Activated CD8-positive, alpha-beta memory T cell treated with anti-CD3 and anti-CD28 coated beads for 1 hour (primary cell): ENCODE measurements at regions not wholly inside any gene's neighbourhood (a gene's known extent, or its start where the extent isn't known, plus 50 kb on each side); places are given as distances from the start of the nearest gene placed in this dataset.
"Not testable (repeated sequence)": the region's sequence is repeated elsewhere in the genome, so short reads cannot be mapped to it uniquely, and the experiment has no call there.

ENCODE experiments used
- DNase-seq, 2 donors: peaks; one replicate each; pipeline ENCODE4 v3.0.0-alpha.2; 2020; ENCODE audit warnings: low read depth in 1 of 2; ENCODE audit errors: extremely low read depth in 1 of 2

DNA sequence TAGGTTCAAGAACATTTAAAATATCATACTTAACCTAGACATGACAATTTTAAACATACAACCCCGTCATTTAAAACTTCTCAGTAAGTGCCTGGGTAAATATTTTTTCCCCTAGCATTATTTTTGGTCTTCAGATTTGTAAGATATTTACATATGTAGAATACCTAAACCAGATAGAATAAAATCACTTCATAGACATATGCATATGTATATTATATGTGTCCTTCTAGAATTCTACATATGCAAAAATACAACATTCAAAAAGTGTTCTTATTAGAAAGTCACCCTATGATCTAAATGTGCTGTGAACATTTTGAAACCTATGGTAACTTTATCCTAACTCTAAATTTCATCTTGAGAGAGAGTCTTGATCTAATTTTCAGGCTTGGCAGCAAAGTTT lies 1467.0 kb upstream of the B3GALT2 start:
- no peak for DNase-seq

DNA sequence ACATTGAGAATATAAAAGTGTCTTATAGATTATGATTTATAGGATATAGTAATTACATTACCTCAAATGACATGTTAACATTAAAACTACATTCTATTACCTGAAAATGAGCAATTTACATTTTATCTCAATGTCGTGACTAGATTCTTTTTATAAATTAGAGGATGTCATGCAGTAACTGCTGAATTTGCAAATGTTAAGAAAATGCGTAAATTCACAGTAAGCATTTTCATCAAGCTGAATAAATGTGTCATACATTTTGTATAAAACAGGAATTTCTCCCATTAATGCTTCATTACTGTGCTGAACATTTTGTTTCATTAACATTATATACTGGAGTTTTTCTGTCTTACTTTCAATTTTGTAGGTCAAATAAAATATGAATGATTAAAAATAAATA lies 1460.7 kb upstream of the B3GALT2 start:
- no peak for DNase-seq

DNA sequence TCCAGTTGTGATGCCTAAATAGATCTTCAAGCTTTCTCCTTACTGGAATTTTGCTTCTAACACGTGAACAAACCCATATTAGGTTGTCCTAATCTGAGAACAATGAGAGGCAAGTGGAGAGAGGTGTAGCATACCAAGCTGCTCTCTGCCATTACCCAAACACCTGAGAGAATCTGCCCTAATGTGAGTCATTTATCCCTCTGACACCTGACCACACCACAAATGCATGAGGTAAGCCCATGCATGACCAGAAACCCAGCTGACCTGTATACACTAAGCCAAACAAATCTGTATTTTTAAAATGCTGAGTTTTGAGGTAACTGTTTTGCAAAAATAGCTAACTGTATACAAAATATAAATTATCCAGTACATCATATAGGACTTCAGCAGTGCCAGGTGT lies 1458.1 kb upstream of the B3GALT2 start:
- DNase-seq, result no peak

DNA sequence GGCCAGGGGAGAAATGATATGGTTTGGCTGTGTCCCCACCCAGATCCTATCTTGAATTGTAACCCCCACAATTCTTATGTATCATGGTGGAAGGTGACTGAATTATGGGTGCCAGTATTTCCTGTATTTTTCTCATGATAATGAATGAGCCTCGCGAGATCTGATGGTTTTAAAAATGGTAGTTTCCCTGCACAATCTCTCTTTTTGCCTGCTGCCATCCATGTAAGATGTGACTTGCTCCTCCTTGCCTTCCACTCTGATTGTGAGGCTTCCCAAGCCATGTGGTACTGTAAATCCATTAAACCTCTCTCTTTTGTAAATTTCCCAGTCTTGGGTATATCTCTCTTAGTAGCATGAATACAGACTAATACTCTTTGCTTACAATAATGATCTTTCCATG lies 1453.9 kb upstream of the B3GALT2 start:
- DNase-seq, result no peak

DNA sequence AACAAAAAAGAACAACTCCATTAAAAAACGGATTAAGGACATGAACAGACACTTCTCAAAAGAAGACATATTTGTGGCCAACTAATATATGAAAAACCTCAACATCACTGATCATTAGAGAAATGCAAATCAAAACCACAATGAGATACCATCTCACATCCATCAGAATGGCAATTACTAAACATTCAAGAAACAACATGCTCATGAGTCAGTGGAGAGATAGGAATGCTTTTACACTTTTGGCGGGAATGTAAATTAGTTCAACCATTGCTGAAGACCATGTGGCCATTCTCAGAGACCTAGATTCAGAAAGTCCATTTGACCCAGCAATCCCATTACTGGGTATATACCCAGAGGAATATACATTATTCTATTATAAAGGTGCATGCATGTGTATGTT lies 1442.6 kb upstream of the B3GALT2 start:
- DNase-seq, result no peak

DNA sequence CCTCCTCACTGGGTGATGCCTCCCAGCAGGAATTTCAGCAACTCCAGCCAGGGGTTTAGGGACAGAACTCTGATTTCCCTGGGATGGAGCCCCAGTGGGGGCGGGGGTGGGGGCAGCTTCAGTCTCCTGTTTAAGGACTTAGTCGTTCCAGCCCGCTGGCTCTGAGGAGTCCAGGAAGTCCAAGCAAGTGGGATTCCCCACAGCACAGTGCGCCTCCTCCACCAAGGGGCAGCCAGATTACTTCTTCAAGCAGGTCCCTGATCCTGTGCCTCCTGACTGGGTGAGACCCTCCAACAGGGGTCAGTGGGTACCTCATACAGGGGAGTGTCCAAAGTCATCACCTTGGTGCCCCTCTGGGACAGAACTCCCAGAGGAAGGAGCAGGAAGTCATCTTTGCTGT lies 1438.4 kb upstream of the B3GALT2 start:
- no peak for DNase-seq

DNA sequence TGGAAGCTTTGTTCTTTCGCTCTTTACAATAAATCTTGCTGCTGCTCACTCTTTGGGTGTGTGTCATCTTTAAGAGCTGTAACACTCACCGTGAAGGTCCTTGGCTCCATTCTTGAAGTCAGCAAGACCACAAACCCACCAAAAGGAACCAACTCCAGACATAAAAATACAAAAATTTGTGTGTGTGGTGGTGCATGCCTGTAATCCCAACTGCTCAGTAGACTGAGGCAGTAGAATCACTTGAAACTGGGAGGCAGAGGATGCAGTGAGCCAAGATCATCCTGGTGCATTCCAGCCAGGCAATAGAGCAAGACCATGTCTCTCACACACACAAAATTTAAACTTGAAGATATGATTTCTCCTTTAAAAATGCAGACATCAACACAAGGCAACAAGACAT lies 1431.7 kb upstream of the B3GALT2 start:
- DNase-seq, result no peak

DNA sequence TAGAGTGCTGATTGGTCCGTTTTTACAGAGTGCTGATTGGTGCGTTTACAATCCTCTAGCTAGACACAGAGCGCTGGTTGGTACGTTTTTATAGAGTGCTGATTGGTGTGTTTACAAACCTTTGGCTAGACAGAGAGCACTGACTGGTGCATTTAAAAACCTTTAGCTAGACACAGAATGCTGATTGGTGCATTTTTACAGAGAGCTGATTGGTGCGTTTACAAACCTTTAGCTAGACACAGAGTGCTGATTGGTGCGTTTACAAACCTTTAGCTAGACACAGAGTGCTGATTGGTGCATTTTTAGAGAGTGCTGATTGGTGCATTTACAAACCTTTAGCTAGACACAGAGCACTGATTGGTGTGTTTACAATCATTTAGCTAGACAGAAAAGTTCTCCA lies 1430.9 kb upstream of the B3GALT2 start:
- DNase-seq, result not testable (repeated sequence)

DNA sequence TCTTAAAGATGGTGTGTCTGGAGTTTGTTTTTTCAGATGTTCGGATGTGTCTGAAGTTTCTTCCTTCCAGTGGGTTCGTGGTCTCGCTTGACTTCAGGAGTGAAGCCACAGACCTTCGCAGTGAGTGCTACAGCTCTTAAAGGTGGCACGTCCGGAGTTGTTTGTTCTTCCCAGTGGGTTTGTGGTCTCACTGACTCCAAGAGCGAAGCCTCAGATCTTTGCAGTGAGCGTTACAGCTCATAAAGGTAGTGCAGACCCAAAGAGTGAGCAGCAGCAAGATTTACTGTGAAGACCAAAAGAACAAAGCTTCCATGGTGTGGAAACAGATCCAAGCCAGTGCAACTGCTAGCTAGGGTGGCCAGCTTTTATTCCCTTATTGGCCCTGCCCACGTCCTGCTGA lies 1430.4 kb upstream of the B3GALT2 start:
- no peak for DNase-seq

DNA sequence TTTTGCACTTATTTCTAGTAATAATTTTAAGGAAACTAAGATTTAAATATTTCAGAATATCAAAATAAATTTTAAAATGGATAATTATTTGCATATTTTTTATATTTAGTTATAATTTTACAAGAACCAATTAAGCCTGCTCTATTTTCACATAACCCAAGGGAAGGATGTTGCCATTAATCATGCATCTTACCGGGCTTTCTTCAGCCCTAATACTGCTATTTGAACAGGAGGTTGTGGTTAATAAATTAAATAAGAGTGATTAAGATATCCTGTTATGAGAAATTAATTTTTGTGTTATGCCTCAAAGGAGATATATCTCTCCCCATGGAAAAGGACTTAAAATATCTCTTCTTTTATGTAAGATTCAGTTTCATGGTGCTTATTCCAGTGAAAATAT lies 1415.8 kb upstream of the B3GALT2 start:
- no peak for DNase-seq

DNA sequence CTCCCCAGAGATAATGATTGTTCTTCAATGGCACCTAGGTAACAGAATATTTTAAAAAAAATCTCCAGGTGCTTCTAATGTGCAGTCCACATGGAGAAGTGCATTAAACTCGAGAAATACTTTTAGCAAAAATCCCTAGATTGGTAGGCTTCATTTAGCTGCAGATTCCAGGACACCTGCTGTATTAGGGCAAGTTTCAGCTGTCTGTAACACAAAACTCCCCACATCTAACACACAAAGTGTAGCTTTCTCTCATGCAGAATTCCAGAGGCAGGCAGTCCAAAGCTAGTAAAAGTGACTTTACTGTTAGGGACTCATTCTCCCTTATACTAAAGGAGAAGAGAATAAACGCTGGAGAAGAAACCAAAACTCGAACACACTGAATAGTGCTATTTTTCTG lies 1414.3 kb upstream of the B3GALT2 start:
- DNase-seq, result no peak

DNA sequence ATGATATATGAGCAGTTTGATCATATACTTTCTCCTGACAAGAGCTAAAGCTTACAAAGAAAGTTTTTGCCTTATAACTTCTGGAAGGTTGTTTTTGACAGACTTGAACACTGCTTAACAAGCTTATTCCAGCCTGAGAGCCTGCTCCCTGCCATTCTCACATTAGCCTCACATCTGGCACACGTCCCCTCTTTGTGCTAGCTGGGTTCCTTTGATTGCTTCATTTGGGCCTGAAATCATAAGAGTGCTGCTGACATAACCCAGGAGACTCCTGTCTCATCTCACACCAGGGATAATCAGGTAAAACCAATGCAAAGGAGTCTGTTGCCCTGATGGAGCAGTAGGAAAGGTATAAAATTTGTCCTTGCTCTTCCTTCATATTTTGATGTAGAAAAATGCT lies 1411.7 kb upstream of the B3GALT2 start:
- no peak for DNase-seq

DNA sequence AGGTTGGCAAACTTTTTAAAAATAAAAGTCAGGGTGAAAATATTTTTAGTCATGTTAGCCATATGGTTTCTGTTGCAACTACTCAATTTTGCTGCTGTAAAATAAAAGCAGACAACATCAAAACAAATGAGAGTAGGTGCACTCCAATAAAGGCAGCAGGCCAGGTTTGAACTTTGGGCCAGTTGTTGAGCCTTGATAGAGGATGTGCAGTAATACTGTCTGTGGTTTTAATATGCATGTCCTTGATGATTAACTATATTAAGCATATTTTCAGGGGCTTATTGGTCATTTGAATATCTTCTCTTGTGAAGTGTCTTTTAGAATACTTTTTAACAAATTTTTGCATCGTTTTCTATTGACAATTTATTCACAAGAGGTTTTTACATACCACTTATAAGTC lies 1399.9 kb upstream of the B3GALT2 start:
- DNase-seq, result no peak

DNA sequence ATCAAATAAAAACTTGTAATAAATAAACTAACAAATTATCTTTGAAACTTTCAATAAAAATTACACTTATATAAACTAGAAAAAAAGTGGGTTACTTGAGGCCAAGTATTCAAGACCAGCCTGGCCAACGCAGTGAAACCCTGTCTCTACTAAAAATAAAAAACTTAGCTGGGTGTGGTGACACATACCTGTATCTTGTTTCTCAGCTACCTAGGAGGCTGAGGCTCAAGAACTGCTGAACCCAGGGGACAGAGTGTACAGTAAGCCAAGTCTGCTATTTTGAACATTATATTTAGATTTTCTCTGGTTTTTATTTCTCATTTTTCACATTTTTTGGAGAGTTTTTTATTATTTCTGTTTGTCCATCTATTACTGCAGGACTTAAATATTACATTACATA lies 1397.6 kb upstream of the B3GALT2 start:
- no peak for DNase-seq

DNA sequence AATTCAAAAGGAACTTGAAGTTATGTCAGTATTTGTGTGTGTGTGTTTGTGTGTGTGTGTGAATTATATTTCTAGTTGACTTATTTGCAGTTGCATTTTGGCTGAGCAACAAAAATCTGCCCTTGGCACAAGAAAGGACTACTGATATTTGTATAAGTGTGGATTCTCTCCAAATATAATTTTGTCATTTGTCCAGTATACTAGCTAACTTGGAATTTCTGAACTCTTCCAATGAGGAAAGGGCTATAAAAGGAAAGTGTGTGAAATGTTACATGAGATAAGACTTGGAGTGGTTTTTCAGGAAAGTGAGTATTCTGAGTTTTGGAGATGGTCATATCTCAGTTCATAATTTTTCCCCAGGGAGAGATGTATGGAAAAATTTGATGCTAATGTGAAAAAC lies 1384.1 kb upstream of the B3GALT2 start:
- no peak for DNase-seq

DNA sequence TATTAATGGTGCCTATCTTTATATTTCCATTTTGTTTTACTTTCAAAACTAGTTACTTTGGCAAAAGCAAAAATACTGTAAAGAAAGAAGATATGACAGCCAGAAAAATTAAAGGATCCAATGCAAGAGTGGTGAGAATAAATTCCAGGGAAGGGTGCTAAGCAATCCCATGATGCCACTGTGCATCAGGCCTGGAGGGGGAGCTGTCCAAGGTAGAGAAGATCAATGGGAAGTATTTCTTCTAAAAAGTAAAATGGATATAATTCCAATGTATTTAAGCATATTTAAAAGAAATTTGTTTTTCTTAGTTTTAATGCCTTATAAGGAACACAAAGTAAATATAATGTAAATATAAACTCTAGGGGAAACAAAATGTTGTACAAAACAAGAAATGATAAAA lies 1382.2 kb upstream of the B3GALT2 start:
- DNase-seq, result no peak

DNA sequence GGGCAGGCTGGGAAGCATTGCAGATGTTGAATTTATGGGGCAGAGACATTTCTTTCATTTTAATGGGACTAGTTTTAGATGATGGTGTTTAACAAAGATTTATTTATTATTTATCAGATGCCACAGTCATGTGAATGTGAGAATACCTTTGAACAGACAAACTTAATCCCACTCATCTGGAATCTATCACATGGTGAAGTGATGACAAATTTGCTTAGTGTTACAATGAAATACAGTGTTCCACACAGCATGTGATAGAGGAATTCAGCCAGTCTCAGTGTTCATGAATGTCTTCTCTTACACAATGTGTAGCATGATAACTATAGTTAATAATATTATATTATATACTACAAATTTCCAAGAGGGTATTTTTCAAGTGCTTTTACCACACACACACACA lies 1361.7 kb upstream of the B3GALT2 start:
- DNase-seq, result no peak

DNA sequence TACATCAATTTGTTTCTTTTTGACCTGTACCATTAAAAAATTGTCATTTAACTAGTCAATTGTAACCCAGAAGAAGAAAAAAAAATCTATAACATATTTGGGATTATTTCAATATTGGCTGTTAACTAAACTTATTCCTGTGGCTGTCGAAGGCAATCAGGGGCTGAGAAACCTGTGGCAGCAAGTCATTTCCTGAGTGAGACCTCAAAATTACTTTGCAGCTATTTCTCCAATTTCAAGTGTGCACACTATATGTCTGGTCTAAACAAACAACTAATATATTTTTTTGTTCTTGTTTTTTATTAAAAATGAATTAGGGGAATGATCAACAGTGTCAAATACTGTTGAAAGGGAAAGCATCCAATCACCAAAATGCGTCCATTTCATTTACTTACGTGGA lies 1357.6 kb upstream of the B3GALT2 start:
- DNase-seq, result no peak

DNA sequence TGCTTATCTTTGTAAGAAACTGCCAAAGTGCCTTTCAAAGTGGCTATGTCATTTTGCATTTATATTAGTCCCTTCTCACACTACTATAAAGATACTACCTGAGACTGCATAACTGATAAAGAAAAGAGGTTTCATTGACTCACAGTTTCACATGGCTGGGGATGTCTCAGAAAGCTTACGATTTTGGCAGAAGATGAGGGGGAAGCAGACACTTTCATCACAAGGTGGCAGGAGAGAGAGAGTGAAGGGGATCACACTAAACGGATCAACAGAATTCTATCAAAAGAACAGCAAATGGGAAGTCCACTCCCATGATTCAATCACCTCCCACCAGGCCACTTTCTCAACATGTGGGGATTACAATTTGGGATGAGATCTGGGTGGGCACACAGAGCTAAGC lies 1352.0 kb upstream of the B3GALT2 start:
- no peak for DNase-seq

DNA sequence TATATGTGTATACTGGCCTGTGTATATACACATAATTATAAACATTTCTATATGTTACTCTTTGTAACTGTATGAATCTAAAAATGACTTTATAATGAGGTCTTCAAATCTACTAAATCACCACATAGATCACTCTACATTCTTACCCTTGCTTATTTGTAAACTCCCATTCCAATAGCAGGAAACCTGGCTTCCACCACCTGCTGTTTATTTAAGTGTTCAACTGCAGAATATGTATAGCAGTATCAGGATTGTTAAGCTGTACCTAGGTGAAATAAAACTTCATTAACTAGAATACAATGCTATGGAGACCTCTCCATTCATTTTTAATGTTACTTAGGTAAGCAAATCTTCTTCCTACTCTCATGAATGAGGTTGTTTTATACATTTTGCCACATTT lies 1351.1 kb upstream of the B3GALT2 start:
- no peak for DNase-seq

DNA sequence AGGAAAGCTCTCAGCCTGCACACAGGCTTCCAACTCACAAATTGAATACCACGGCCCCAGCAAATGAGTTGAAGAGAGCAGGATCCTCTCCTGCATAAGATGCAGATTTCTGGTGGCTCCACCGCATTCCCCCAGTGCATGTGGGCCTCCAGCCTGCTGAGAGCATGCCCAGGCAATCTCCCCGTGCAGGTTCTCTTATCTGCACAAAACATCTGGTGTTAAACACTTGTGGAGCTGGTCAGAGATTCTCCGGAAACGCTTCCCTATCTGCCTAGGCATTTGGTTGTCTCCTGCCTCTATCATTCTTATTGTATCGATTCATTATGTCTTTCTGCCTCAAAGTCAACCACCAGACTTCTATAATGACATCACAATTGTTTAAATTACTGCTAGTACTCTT lies 1349.0 kb upstream of the B3GALT2 start:
- DNase-seq, result no peak

DNA sequence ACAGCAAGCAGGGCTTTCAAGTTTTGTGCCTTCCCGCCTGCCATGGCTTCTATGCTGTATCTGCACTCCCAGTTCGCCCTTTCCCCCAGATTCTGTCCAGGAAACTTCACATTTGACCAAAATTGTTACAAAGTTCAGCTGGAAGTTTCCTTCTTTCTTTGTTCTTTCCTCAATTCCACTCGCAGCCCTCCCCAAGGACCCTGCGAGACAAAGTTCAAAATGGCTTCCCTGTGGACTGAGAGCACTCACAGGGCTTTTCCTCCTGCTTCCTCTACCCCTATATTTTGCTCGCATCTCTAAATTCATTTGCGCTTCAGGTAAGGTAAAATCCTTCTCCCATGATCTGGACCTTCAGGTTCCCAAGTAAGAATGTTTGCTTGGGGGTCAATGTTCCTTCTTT lies 1348.4 kb upstream of the B3GALT2 start:
- DNase-seq, result no peak

DNA sequence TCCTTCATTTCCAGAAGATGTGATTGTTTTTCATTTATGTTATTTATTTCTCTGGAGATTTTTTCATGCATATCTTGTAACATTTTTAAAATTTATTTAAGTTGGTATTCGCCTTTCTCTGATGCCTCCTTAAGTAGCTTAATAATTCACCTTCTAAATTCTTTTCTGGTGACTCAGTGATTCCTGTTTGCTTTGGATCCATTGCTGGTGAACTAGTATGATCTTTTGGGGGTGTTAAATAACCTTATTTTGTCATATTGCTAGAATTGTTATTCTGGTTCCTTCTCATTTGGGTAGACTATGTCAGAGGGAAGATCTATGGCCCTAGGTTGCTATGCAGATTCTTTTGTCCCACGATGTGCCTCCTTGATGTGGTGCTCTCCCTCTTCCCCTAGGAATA lies 1347.2 kb upstream of the B3GALT2 start:
- DNase-seq, result no peak

DNA sequence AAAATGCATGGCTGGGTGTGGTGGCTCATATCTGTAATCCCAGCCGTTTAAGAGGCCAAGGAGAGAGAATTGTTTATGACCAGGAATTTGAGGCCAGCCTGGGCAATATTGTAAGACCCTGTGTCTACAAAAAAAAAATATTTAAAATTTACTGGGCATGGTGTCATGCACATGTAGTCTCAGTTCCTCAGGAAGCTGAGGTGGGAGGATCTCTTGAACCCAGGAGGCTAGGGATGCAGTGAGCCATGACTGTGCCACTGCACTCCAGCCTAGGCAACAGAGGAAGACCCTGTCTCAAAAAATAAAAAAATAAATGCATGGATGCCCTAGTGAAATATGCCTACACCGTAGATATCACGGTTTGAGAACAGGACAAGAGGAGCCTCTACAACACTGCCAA lies 1331.2 kb upstream of the B3GALT2 start:
- no peak for DNase-seq
